ENCODE measurements at regions not wholly inside any gene's neighbourhood (a gene's known extent, or its start where the extent isn't known, plus 50 kb on each side); places are given as distances from the start of the nearest gene placed in this dataset.

GRCh38 chr9:13806714-13807113 lies 507.2 kb downstream of the NFIB start:
- TF ChIP-seq EZH2 (IDR thresholded peaks at IDR 0.05) (no peak), EZH2phosphoT487 (IDR thresholded peaks at IDR 0.05) (no peak)
- TF ChIP-seq, protein P1, sequence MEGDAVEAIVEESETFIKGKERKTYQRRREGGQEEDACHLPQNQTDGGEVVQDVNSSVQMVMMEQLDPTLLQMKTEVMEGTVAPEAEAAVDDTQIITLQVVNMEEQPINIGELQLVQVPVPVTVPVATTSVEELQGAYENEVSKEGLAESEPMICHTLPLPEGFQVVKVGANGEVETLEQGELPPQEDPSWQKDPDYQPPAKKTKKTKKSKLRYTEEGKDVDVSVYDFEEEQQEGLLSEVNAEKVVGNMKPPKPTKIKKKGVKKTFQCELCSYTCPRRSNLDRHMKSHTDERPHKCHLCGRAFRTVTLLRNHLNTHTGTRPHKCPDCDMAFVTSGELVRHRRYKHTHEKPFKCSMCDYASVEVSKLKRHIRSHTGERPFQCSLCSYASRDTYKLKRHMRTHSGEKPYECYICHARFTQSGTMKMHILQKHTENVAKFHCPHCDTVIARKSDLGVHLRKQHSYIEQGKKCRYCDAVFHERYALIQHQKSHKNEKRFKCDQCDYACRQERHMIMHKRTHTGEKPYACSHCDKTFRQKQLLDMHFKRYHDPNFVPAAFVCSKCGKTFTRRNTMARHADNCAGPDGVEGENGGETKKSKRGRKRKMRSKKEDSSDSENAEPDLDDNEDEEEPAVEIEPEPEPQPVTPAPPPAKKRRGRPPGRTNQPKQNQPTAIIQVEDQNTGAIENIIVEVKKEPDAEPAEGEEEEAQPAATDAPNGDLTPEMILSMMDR (IDR thresholded peaks at IDR 0.05), result no peak
